HepG2 (cell line): ENCODE measurements at regions not wholly inside any gene's neighbourhood (a gene's known extent, or its start where the extent isn't known, plus 50 kb on each side); places are given as distances from the start of the nearest gene placed in this dataset.

Experiments used
- ATAC-seq: fragments of 200-7000 bp; cut with Tn5 transposase; 3 replicates; pipeline ENCODE4 v1.9.1; 2020; ENCODE audit warnings: mild to moderate bottlenecking, moderate library complexity
- BruUV-seq: library from RNA; stranded (reverse); fragments of 400-500 nt; replicated peaks from 2 replicates; lab custom pipeline; 2021; lab: Mats Ljungman, UMichigan
- CTCF ChIA-PET: fragments of 300-600 bp; formaldehyde crosslinking; extraction: SDS; loops from one replicate; lab custom pipeline; 2021; ENCODE audit warnings: low total read pairs, inconsistent platforms, low intra/inter-chr PET ratio; lab: Yijun Ruan, JAX
- POLR2A ChIA-PET: fragments of 350-600 bp; sonication (Branson Sonifier 250); formaldehyde crosslinking; loops from one replicate; lab custom pipeline; 2020; ENCODE audit warnings: antibody characterized with exemption, inconsistent platforms; lab: Yijun Ruan, JAX
- DNase-seq: peaks from one replicate; pipeline ENCODE4 v3.0.0-alpha.2; 2015; ENCODE audit warnings: low spot score
- FAIRE-seq: peaks from 3 replicates; lab custom pipeline; 2011; peaks lifted over from hg19 to GRCh38; lab: Jason Lieb, UNC
- H2AFZ ChIP-seq: one replicate; pipeline ENCODE4 v1.6.1; 2011; ENCODE audit warnings: low read length, inconsistent platforms
- H3K27ac ChIP-seq: fragments of 300-600 bp; 3 replicates; pipeline ENCODE4 v1.8.0; 2011; ENCODE audit warnings: mixed run types, mild to moderate bottlenecking, mixed read lengths, low read length, inconsistent platforms; ENCODE audit not compliant: insufficient read depth; ENCODE audit errors: extremely low read length
- H3K27me3 ChIP-seq, 2 experiments: fragments of 200-600 bp in 1 of 2; 2 replicates in 1 of 2; 3 replicates in 1 of 2; pipeline versions ENCODE4 v1.6.0 to v1.8.0; 2011; ENCODE audit warnings: low read length in 2 of 2, mild to moderate bottlenecking in 2 of 2, moderate library complexity in 2 of 2, inconsistent platforms in 1 of 2; ENCODE audit not compliant: insufficient read depth in 2 of 2, control insufficient read depth in 1 of 2
- H3K36me3 ChIP-seq, 2 experiments: fragments of 200-600 bp in 1 of 2; replicated peaks in 1 of 2; 2 replicates in 1 of 2; 3 replicates in 1 of 2; pipeline versions ENCODE4 v1.5.1 to v1.8.0; 2011; ENCODE audit warnings: low read length in 2 of 2, inconsistent platforms in 1 of 2; ENCODE audit not compliant: insufficient read depth in 2 of 2, control insufficient read depth in 1 of 2
- H3K4me1 ChIP-seq: 2 replicates; pipeline ENCODE4 v1.5.1; 2012; ENCODE audit warnings: low read length, inconsistent platforms; ENCODE audit not compliant: insufficient read depth
- H3K4me2 ChIP-seq: 2 replicates; pipeline ENCODE4 v1.6.0; 2011; ENCODE audit warnings: low read depth, low read length, inconsistent platforms
- H3K4me3 ChIP-seq, 3 experiments: fragments of 200-600 bp in 1 of 3; sonication (generic), shearing (Covaris generic) in 1 of 3; replicated peaks in 1 of 3; 2 replicates each; pipeline ENCODE4 v1.5.1; 2011 to 2016; ENCODE audit warnings: low read length in 3 of 3, inconsistent platforms in 2 of 3, low read depth in 2 of 3, mild to moderate bottlenecking in 2 of 3, control low read depth in 1 of 3, mixed read lengths in 1 of 3; ENCODE audit not compliant: insufficient read depth in 1 of 3
- H3K79me2 ChIP-seq: one replicate; pipeline ENCODE4 v1.6.1; 2011; ENCODE audit warnings: low read length, inconsistent platforms; ENCODE audit not compliant: insufficient read depth
- H3K9ac ChIP-seq: 2 replicates; pipeline ENCODE4 v1.6.0; 2011; ENCODE audit warnings: mild to moderate bottlenecking, low read depth, low read length, inconsistent platforms; ENCODE audit not compliant: insufficient read depth
- H3K9me3 ChIP-seq: 2 replicates; pipeline ENCODE4 v1.5.1; 2012; ENCODE audit warnings: mild to moderate bottlenecking, low read length
- H4K20me1 ChIP-seq: 2 replicates; pipeline ENCODE4 v1.6.0; 2011; ENCODE audit warnings: inconsistent platforms, mild to moderate bottlenecking, low read length, moderate library complexity; ENCODE audit not compliant: insufficient read depth
- ASH2L ChIP-seq: fragments of 300-600, 200-600 bp; sonication (generic); IDR thresholded peaks from 2 replicates; pipeline ENCODE4 v1.7.0; 2017; ENCODE audit warnings: low read depth, mild to moderate bottlenecking, moderate library complexity, mixed read lengths, low read length; ENCODE audit not compliant: insufficient read length
- CBX1 ChIP-seq: IDR thresholded peaks from one replicate; pipeline ENCODE4 v1.6.1; 2016; ENCODE audit warnings: antibody characterized with exemption, low read depth
- MAFF ChIP-seq: IDR thresholded peaks from 2 replicates; pipeline ENCODE4 v1.6.1; 2011; ENCODE audit warnings: low read depth, low read length, improper control_type of control experiment
- PHF21A ChIP-seq: sonication (generic); formaldehyde crosslinking; IDR thresholded peaks from 2 replicates; pipeline ENCODE4 v1.5.0; 2020; ENCODE audit warnings: mild to moderate bottlenecking, missing genetic modification reagents
- POGZ ChIP-seq: sonication (generic); formaldehyde crosslinking; IDR thresholded peaks from 2 replicates; pipeline ENCODE4 v1.4.0; 2020; ENCODE audit warnings: mild to moderate bottlenecking, missing genetic modification reagents
- SCMH1 ChIP-seq: sonication (generic); formaldehyde crosslinking; IDR thresholded peaks from 2 replicates; pipeline ENCODE4 v1.9.0; 2021; ENCODE audit warnings: missing genetic modification reagents, mild to moderate bottlenecking, borderline replicate concordance
- SMC3 ChIP-seq: IDR thresholded peaks from 2 replicates; pipeline ENCODE4 v1.6.1; 2011; ENCODE audit warnings: low read length, improper control_type of control experiment
- THAP11 ChIP-seq: IDR thresholded peaks from 2 replicates; pipeline ENCODE4 v1.6.1; 2016; ENCODE audit warnings: missing biosample characterization, missing genetic modification reagents
- ZNF329 ChIP-seq: sonication (generic); formaldehyde crosslinking; IDR thresholded peaks from 2 replicates; pipeline ENCODE4 v1.9.0; 2021; ENCODE audit warnings: low read depth, mild to moderate bottlenecking, missing genetic modification reagents
- ZNF75D ChIP-seq: sonication (generic); formaldehyde crosslinking; IDR thresholded peaks from 2 replicates; pipeline ENCODE4 v1.8.1; 2023; ENCODE audit warnings: missing genetic modification reagents, mild to moderate bottlenecking, borderline replicate concordance
- ZNF773 ChIP-seq: sonication (generic); formaldehyde crosslinking; IDR thresholded peaks from 2 replicates; pipeline ENCODE4 v1.4.0; 2020; ENCODE audit warnings: missing genetic modification reagents, borderline replicate concordance
- WGBS: methylation state at CpG from one replicate; pipeline ENCODE4 v1.1.6; 2017; ENCODE audit warnings: low lambda C conversion rate; 5-methylcytosine and 5-hydroxymethylcytosine counted together
- in situ Hi-C: cut with HindIII; loops from 2 replicates; pipeline ENCODE4 v1.10.0; 2017; ENCODE audit warnings: low pct_unique_long_range_greater_than_20kb; ENCODE audit not compliant: extremely low pct_ligation_motif_present
- intact Hi-C: fragments of 100-400 bp; cut with micrococcal nuclease; formaldehyde crosslinking; loops from one replicate; pipeline ENCODE4 v1.10.0; 2022; ENCODE audit not compliant: unreplicated experiment
- TF ChIP-seq, protein P1 (sequence below): IDR thresholded peaks from 2 replicates; pipeline ENCODE4 v1.6.1; 2016; ENCODE audit warnings: missing biosample characterization, missing genetic modification reagents, low read depth
- TF ChIP-seq, protein P2 (sequence below): sonication (generic); formaldehyde crosslinking; IDR thresholded peaks from 2 replicates; pipeline ENCODE4 v1.4.0; 2020; ENCODE audit warnings: mild to moderate bottlenecking, missing genetic modification reagents, borderline replicate concordance

DNA sequence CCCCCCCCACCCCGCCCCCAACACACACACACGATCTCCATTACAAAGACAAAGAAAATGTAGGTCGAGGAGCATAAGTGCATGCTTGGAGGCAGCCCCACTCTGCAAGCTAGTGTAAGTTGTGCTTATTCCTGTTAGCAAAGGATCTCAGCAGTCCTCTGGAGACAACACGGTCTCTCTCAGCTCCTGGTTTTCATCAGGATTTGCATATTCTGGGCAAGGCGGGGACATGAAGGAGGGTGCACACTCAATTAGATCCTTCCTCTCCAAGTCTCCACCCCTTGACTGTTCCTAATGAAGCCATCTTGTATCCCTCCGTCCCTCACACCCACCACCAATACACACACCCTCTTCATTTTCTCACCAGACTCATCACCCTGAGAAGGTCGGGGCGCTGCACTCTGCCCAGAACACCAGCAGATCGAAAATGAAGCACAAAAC, 63.8 kb downstream of the MRPL46 start:
- CTCF ChIA-PET, result no interaction called here
- H3K36me3 ChIP-seq, result no peaks in the 10 kb centered on the region
- no peaks in the 10 kb centered on the region for H3K4me1 ChIP-seq
- no peak overlapping the region for H3K4me3 ChIP-seq
- BruUV-seq, result no TSS peak
- H3K9me3 ChIP-seq, result no peaks in the 10 kb centered on the region
- intact Hi-C loops, result no loop called here
- no peaks in the 10 kb centered on the region for H4K20me1 ChIP-seq
- H3K4me2 ChIP-seq, result no peak overlapping the region
- no peak overlapping the region for H2AFZ ChIP-seq
- in situ Hi-C loops, result no loop called here
- H3K27ac ChIP-seq, result no peak overlapping the region
- no peak for FAIRE-seq
- no peak for TF ChIP-seq SCMH1
- TF ChIP-seq ZNF773 (CRISPR knock-in tag), result no peak
- TF ChIP-seq, protein P1, sequence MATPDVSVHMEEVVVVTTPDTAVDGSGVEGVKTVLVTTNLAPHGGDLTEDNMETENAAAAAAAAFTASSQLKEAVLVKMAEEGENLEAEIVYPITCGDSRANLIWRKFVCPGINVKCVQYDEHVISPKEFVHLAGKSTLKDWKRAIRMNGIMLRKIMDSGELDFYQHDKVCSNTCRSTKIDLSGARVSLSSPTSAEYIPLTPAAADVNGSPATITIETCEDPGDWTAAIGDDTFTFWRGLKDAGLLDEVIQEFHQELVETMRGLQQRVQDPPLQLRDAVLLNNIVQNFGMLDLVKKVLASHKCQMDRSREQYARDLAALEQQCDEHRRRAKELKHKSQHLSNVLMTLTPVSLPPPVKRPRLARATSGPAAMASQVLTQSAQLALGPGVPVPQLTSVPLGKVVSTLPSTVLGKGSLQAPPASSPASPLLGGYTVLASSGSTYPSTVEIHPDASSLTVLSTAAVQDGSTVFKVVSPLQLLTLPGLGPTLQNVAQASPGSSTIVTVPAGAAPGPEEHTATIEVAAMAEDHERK, result no peak
- no peak for TF ChIP-seq SMC3
- TF ChIP-seq MAFF, result no peak
- no peak for TF ChIP-seq POGZ (CRISPR knock-in tag)
- no peak for TF ChIP-seq ZNF75D (CRISPR knock-in tag)
- TF ChIP-seq ZNF329 (CRISPR knock-in tag), result no peak
- TF ChIP-seq THAP11, result no peak
- TF ChIP-seq CBX1, result no peak
- no peak for TF ChIP-seq ASH2L
- no peak for TF ChIP-seq PHF21A (CRISPR knock-in tag)
- TF ChIP-seq, protein P2, sequence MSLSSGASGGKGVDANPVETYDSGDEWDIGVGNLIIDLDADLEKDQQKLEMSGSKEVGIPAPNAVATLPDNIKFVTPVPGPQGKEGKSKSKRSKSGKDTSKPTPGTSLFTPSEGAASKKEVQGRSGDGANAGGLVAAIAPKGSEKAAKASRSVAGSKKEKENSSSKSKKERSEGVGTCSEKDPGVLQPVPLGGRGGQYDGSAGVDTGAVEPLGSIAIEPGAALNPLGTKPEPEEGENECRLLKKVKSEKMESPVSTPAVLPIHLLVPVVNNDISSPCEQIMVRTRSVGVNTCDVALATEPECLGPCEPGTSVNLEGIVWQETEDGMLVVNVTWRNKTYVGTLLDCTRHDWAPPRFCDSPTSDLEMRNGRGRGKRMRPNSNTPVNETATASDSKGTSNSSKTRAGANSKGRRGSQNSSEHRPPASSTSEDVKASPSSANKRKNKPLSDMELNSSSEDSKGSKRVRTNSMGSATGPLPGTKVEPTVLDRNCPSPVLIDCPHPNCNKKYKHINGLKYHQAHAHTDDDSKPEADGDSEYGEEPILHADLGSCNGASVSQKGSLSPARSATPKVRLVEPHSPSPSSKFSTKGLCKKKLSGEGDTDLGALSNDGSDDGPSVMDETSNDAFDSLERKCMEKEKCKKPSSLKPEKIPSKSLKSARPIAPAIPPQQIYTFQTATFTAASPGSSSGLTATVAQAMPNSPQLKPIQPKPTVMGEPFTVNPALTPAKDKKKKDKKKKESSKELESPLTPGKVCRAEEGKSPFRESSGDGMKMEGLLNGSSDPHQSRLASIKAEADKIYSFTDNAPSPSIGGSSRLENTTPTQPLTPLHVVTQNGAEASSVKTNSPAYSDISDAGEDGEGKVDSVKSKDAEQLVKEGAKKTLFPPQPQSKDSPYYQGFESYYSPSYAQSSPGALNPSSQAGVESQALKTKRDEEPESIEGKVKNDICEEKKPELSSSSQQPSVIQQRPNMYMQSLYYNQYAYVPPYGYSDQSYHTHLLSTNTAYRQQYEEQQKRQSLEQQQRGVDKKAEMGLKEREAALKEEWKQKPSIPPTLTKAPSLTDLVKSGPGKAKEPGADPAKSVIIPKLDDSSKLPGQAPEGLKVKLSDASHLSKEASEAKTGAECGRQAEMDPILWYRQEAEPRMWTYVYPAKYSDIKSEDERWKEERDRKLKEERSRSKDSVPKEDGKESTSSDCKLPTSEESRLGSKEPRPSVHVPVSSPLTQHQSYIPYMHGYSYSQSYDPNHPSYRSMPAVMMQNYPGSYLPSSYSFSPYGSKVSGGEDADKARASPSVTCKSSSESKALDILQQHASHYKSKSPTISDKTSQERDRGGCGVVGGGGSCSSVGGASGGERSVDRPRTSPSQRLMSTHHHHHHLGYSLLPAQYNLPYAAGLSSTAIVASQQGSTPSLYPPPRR (CRISPR knock-in tag), result no peak
- POLR2A ChIA-PET, result no interaction called here
- 36% methylated on average over 9 of the region's 9 CpGs for WGBS
- no peak for DNase-seq
- H3K9ac ChIP-seq, result no peak overlapping the region
- peaks cover 0 to 14% of the 10 kb centered on the region in 2 experiments; a peak in 3 of 5 replicates for H3K27me3 ChIP-seq
- no peaks in the 10 kb centered on the region for H3K79me2 ChIP-seq
- ATAC-seq, result no peak
